GM18861 (cell line): ENCODE measurements at regions not wholly inside any gene's neighbourhood (a gene's known extent, or its start where the extent isn't known, plus 50 kb on each side); places are given as distances from the start of the nearest gene placed in this dataset.

Source experiments
- ATAC-seq: cut with Tn5 transposase; IDR thresholded peaks from one replicate; pipeline ENCODE4 v1.9.1; 2021; ENCODE audit not compliant: unreplicated experiment

DNA sequence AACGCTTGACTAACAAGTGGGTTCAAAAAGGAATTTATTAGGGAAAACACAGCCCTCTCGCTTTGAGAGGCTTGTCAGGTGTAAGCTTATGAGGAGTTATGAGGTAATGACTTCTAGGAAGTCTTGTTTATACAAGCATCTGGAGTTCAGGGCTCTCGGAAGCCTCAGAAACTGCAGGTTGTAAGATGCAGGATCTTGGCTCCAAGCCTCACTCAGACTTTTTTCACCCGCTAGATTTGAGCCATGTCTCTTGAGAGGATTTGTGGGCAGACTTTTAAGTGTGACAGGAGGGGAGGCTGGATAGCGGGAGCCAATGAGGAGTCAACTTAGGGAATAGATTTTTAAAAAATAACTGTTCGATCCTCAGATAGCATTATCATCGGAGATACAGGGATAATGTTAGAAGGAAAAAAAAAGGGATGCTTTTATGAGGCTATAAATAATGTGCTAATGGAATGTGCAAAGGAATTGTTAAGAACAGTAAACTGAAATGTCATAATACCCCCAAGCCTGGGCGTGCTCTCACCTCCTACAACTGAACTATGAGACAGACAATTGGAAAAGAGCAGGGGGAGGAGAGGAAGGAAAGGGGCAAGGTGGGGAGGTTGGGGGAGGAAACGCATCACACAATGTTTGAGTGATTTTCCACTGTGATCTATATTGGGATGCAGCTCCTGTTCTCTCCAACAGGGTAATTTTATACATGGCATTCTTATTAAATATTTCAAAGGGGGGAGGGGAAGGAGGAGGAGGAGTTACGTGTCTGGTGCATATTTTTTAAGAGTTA, 107.4 kb upstream of the ESRRG start:
- ATAC-seq = no peak

DNA sequence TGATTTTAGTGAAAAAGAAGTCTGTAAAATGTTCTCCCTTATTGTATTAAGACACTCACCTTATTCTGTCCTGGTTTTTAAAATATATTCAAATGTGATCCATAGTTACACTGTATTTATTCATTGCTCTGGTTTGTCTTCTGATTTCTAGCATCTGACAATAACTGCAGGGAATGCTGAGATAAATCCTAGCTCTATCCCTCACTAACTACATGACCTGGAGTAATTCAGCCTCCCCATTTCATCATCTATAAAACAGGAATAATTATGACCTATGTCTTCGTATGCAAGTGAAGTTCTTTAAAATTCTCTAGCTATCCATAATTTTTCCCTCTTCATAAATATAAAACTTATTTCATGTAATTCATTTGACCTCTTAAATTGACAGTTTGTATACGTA, 104.0 kb upstream of the ESRRG start:
- ATAC-seq = no peak

DNA sequence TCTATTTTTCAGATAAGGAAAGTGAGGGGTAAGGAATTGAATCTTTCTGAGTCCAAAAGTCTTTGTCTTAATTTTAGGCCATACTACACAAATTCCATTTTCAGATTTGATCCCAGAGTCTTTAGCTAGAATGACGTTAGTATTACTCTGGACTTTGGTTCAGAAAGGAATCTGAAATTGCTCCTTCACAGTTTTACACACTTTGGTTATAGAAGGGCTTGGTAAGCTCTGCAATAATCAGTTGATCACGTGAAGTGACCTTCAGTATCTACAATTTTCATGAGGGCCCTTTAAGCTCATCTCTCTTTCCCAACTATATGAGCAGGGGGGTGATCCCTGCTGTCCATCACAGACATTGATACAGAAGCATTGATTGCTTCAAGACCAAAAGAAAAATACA, 103.4 kb upstream of the ESRRG start:
- ATAC-seq = no peak

DNA sequence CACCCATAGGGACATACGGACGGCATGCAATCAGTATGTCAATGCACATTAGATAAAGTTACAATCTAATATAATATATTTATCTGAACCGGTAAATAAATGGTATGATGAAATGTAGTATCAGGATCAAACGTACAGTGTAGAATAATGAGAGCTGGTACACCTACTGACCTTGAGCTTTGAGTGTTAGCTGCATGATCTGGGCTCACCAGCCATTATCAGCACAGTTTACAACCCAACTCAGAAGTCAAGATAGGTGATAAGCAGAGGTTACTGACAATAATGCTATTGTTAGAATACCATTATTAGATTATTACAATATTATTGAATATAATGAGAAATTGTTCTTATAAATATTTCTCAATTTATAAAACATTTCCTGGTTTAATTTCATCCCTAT, 103.0 kb upstream of the ESRRG start:
- ATAC-seq = no peak

DNA sequence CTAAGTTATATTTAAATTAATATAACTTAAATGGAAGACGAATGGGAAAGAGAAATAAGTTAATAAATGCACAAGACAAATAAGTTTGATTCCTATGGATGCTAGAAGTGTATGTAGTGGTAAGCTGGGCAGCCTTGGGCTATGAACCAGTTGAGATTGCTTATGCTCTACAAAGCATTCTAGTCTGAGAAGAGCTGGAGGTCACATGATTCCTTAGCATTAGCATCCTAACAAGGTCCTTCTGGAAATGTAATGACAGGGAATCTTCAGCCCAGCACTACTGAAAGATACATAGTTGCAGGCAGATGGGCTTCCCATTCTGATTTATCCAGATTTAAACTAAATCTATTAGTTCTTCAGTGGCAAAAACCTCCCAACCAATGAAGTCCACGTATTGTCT, 102.3 kb upstream of the ESRRG start:
- no peak for ATAC-seq

DNA sequence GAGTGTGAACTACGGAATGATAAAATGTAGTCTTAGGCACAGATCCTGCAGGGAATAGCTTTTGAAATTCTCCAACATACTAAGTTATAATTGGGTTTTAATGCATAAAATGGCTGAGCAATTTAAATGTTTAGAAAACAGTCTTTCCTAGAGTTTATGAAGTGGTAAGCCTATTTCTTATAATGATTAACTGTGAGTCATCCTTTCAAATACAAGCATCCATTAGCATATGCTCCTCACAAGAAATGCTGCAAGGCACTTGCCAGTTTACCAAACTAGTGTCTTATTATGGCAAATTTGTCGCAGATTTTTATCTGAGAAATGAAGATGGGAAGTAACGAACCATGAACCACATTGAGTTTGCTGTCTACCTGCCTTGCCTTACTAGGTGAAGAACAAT, 101.3 kb upstream of the ESRRG start:
- ATAC-seq = no peak

DNA sequence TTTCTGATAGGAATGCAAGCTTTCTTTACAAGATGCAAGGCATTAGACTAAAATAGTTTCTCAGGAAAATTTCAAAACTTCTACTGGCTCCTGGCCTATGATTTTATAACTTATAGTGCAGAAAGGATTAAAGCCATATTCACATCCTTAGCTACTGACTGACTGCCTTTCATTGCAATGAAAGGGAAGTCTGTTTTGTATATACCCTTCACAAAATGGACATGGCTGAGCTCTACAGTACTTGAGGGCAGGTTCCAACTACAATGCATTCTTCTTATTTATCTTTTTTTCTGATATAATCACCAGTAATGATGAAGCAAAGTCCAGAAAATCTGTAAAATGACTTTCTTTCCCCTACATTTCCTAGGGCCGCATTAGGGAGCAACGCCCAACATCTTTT, 100.5 kb upstream of the ESRRG start:
- no peak for ATAC-seq

DNA sequence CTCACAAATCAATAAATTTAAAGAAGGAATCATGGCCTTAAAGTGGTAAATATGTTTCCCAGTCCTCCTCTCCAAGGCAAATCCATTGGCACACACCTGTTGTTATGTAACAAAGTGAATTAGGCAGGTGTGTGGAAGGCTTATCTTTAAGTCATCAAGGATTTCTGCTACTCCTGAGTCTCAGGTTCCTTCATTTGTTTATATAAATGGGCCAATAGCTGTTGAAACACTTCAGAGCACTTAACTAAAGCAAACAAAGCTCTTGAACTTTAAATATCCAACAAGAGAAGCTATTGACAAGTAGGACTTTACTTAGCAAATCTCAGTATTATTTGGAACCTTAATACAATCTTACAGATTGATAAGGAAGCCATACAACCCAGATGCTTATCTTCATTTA, 99.3 kb upstream of the ESRRG start:
- no peak for ATAC-seq

DNA sequence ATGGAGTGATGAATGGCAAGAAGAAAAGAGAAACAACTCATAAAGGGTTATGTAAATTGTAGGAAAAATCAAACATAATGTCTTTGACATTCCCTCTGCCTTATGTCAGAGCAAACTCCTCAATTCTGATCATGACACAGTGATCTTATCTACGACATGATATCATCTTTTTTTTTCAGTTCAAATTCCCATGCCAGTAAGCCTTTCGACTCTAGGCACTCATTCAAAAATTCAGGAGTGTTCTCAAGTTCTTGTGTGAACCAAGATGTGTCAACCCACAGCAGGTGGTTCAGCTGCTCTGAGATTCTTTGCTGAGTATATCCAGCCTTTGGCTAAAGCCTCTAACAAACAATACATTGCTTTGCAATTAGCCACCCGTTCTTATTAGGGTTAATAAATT, 97.1 kb upstream of the ESRRG start:
- no peak for ATAC-seq

DNA sequence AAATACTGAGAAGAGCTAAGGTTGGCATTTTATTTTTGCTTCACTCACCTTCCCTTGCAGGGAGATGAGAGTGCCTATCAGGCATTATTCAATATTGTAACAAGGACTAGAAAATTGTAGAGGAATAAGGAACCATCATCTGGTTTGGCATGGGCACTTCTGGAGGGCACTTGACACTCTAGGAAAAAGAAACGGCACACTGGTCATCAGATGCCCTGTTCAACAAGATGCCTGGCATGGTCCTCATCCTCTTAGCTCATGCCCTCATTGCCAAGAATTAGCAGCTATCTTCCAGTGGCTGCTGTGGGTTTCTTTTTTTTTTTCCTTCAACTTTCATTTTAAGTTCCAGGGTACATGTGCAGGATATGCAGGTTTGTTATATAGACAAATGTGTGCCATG, 95.1 kb upstream of the ESRRG start:
- ATAC-seq = no peak

DNA sequence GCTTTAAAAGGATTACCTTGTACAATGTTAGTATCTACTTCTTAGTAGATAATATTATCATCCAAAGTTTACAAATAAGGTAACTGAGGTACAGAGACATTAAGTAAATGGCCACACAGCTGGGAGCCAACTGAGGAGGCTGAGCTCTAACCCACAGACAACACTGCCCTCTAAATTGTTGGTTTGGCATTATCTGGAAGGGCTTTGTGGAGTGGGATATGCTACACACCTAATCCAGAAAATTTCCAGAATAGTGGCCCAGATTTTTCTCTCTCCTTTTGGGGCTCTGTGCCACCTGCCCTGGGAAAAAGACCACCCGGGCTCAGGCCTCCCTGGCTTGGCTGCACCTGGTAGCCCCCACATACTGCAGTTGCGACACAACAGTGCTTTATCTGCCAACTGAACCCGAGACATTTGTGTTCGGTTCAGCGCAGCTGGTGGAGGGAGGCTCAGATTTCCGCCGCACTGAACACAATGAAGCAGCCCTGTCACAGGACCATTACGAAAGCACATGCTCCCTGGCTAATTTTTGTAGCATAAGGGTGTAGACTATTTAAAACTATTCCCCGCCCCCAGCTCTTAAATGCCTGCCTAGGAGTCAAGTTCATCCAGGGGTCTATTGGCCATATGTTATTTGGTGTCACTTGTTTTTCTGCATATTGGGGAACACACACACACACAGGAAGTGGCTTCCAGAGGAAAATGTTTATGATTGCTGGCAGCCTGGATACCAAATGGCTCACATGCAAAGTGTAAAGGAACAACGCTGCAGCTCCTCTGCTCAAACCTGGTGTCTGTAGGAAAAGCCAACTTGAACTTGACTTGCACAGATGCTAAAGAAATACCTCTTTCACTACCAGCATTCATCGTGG, 92.3 kb upstream of the ESRRG start:
- ATAC-seq = no peak

DNA sequence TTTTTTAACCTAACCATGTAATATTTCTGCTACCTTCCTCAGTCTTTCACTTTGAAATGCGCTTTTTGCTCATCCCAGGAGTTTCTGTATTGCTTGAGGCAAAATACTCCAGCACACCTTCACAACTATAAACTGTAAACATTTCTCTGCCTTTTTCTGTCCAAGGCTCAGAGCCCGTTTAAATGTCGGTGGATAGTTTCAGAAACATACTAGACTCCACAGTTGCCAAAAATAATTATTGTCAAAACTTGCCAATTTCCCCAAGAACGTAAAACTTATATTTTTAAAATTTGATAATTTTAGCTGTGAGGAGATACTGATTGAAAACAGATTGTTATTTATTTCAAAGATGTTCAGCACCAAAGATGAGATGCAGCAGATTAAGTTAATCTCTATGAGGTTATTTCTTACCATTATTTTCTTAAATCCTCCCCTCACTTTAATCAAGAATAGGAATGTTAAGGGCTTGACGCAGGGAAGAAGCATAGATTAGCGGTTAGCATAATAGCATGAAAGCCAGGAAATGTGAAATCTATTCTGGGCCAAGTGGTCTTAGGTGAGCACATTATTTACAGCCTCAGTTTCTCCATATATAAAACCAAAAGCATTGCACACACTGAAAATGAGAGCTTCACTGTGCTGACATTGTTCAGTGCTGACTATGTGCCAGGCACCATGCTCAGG, 91.5 kb upstream of the ESRRG start:
- ATAC-seq = no peak

DNA sequence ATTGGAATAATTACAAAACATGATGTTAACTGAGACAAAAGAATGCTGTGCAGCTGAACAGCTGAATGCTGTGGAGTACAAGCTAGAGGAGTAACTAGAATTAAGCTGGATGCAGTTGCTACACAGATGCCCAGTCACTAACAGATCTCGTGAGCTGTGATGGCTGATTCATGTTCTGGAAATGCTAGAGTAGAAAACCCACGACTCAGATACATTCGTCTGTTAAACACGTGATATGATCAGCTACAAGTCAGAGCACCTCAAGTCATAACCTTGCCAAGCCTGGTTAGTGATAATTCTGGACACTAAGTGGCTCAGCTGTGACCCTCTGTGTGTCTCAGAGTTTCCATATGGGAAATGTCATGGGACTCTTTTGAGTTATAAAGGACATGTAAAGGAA, 89.7 kb upstream of the ESRRG start:
- no peak for ATAC-seq

DNA sequence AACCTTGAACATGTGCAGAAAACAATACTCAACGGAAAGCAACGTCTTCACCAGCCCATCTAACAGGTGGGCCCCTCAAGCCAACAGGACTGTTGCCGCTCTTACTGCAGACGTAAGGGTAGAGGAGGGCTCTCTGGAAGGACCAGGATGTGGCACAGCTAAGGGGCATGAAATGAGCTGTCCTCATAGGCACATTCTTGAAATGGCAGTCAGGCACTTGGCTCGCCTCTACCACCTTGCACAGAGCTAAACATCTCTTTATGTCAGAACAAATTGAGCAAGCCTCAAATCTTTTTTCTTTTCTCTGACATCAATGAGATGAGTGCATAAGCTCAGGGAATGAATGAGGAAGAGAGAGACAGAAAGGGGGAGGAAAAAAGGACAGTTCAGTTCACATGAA, 86.4 kb upstream of the ESRRG start:
- ATAC-seq = no peak

DNA sequence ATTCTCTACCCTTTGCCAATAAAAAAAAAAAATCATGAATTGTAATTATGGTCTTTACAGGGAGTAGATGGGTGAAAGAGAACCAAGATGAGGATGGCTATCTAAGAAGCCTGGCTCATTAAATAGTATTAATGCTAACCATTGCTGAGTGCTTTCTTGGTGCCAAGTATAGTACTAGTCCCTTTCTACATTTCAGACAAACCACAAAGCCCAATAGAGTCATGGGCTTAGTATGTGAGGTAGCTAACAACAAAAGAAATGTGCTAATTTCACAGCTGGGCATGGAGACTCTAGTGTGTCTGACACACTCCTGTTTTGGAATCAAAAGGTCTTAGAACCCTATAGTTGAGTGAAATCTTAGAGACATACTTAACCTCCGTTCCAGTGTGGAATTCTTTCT, 84.5 kb upstream of the ESRRG start:
- no peak for ATAC-seq

DNA sequence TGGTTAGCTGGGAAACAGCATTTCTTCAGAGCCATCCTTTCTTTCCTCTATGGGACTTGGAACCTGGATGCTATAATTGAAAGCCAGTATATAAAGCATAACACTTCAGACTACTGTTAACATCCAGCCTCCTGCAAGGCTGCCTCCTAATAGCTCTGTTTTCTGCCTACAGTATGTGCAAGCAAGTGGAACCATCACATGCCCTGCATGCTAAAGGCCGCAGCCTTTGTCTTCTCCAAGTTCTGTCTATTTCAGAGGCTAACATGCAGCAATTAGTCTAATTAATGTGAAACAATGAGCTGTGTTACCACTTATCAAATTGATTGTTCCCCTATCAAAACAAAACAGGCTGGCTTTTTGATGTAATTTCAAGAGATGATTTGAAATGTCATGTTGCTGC, 82.7 kb upstream of the ESRRG start:
- no peak for ATAC-seq

DNA sequence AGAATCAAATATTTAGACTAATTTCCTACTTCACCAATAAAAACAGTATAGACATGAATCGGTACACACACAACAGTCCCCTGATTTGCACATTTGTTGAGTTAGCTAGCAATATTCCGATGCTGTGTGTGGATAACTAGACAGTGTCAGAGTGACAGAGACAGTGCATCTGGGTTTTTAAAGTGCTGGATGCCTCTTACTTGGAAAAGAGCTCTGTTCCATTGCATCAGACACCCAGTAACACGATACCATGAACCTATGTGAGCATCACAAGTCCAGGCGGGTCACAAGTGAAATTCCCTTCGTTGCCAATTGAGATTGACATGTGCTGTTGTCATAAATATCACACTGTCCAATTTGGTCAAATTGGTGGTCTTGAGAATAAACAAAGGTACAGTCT, 82.0 kb upstream of the ESRRG start:
- no peak for ATAC-seq

DNA sequence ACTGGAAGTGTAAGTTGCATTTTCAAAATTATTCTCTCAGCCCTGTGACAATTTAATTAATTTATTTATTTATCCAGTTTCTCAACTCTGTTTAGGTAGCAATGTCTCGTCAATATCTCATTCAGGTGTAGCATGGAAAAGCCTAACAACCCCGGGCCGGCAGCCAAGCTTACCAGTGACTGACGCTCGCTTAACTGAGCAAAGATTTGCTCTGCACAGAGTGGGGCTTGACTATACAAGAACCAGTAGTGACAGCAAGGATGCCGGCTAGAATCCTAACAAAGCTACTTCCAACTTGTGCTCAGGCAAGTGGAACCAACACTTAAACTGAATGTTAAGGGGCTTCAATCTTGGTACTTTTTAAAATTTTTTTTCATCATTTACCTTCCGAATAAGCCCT, 80.9 kb upstream of the ESRRG start:
- ATAC-seq = no peak

DNA sequence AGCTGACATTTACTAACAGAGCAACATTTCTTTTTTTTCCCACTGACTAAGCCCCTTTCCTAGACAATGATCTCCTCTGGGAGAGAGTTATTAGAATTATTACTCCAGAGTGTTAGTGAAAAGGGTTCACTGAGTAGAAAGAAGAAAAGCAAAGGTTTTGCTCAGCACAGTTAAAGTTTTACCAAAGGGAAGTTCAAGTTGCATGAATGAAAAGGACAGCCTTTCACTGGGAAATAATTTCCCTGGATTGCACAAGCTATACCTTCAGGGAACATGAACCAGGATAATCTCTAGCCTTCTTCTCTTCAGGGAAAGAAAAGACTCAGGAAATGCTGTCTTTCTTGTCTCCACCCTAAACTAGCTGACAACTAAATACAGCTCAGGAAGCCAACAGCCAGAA, 71.4 kb upstream of the ESRRG start:
- no peak for ATAC-seq

DNA sequence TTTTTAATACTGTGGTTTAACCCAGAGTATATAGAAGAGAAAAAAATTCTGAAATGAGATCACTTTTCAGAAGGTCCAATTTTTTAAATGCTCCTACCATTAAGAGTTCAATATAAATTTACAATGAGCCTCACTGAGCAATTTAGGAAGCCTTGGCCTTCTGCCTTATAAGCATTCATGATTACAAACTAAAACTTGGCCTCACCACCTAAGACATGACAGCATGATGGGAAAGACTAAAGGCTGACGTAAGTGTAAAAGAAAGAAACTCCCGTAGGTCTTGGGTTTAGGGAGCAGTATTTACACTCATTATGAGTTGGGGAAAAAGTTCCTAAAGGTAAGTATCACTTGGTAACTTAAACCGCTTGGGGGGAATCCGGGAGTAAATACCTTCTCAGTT, 70.7 kb upstream of the ESRRG start:
- no peak for ATAC-seq

DNA sequence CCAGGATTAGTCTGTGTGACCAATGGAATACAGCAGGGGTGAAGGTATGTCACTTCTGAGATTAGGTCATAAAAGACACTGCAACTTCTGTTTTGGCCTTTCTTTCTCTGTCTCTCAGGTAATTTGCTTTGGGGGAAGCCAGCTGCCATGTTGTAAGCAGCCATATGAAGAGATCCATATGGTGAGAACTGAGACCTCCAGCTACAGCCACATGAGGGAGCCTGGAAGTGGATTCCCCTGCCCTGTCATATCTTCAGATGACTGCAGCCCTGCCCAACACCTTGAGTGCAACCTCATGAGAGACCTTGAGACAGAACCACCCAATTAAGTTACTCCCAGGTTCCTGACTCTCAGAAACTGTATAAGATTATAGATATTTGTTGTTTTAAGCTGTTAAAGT, 70.1 kb upstream of the ESRRG start:
- no peak for ATAC-seq

DNA sequence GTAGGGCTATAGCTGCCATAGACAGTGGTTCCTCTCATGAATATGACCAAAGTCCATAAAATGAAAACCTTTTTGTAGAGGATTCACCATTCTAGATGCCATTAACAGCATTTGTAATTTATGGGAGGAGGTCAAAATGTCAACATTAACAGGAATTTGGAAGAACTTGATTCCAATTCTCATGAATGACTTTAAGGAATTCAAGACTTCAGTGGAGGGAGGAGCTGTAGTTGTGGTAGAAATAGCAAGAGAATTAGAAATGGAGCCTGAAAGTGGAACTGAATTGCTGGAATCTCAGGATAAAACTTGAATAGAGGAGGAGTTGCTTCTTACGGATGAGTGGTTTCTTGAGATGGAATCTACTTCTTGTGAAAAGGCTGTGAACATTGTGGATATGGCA, 65.4 kb upstream of the ESRRG start:
- no peak for ATAC-seq
